Fibroblast of villous mesenchyme (primary cell): ENCODE measurements at regions not wholly inside any gene's neighbourhood (a gene's known extent, or its start where the extent isn't known, plus 50 kb on each side); places are given as distances from the start of the nearest gene placed in this dataset.

Experiments
- DNase-seq: peaks from one replicate; pipeline ENCODE4 v3.0.0-alpha.2; 2010; ENCODE audit warnings: low read depth
- H3K4me3 ChIP-seq: 2 replicates; pipeline ENCODE4 v1.5.1; 2011; ENCODE audit warnings: low read depth, mild to moderate bottlenecking, low read length
- TF ChIP-seq, protein P1 (sequence below): IDR thresholded peaks from 2 replicates; pipeline ENCODE4 v1.5.1; 2012; ENCODE audit warnings: low read depth, mild to moderate bottlenecking, low read length; ENCODE audit not compliant: insufficient read depth

DNA sequence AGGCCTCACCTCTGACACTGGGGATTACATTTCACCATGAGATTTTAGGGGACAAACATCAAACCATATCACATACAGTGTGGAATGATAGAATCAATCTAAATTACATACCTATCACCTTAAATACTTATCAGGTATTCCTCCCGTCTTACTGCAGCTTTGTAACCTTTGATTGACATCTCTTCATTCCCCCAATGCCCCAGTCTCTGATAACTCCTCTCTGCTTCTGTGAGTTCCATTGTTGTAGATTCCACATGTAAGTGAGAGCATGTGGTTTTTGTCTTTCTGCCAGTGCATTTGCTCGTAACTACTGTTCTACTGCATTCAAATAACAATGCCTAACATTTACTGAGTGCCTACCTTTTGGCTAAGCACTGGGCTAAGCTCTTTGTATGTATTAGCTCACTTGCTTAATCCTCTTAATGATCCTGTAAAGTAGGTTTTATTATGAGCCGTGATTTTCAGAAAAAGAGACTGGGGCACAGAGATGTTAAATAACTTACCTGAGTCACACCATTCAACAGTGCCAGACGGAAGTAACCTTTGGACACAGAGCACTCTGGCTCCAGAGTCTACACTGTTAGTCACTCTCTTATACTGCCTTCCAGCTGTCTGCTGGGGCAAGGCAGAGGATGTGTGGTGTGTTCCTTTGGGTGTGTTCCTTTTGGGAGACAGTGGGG is 63.7 kb upstream of the ESX1 start:
- H3K4me3 ChIP-seq: no peak overlapping the region
- peak; percentile 32 for DNase-seq
- TF ChIP-seq, protein P1, sequence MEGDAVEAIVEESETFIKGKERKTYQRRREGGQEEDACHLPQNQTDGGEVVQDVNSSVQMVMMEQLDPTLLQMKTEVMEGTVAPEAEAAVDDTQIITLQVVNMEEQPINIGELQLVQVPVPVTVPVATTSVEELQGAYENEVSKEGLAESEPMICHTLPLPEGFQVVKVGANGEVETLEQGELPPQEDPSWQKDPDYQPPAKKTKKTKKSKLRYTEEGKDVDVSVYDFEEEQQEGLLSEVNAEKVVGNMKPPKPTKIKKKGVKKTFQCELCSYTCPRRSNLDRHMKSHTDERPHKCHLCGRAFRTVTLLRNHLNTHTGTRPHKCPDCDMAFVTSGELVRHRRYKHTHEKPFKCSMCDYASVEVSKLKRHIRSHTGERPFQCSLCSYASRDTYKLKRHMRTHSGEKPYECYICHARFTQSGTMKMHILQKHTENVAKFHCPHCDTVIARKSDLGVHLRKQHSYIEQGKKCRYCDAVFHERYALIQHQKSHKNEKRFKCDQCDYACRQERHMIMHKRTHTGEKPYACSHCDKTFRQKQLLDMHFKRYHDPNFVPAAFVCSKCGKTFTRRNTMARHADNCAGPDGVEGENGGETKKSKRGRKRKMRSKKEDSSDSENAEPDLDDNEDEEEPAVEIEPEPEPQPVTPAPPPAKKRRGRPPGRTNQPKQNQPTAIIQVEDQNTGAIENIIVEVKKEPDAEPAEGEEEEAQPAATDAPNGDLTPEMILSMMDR: no peak

DNA sequence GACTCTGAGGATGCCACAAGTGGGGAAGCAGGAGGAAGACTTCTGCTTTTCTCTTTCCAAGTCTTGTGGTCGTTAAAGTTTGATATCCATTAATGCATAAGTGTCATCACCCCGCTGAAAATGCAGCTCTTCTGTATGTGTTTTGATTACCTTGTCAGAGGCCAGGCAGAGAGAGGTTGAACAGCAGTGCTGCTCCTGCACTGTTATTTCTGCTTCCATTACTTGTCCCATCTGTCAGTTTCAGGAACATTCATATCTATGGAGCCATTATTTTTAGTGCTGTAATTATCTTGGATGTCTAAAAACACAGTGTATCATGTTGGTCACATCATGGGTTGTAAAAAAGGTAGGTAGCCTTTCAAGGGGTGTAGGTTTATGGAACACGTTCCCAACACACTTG is 62.0 kb upstream of the ESX1 start:
- TF ChIP-seq, protein P1: no peak
- no peak for DNase-seq
- no peak overlapping the region for H3K4me3 ChIP-seq

DNA sequence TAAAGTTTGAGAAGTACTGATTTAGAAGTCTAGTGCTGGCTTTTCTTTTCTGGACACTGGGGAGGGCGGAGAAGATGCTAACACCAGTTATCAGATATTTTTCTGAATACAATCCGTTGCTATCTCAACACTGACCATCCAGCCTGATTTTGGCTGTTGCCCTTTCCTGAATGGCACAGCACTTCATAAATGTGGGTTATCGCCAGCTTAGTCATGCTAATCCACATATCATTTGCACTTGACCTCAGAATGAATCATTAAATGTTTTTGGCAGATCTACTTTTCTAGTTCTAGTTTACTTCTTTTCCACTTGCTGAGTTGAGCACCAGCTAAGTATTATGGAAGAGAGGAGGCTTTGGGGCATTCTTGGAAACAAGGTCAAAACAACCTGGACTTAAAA is 60.8 kb upstream of the ESX1 start:
- H3K4me3 ChIP-seq: no peak overlapping the region
- TF ChIP-seq, protein P1: no peak
- DNase-seq: peak; percentile 68

DNA sequence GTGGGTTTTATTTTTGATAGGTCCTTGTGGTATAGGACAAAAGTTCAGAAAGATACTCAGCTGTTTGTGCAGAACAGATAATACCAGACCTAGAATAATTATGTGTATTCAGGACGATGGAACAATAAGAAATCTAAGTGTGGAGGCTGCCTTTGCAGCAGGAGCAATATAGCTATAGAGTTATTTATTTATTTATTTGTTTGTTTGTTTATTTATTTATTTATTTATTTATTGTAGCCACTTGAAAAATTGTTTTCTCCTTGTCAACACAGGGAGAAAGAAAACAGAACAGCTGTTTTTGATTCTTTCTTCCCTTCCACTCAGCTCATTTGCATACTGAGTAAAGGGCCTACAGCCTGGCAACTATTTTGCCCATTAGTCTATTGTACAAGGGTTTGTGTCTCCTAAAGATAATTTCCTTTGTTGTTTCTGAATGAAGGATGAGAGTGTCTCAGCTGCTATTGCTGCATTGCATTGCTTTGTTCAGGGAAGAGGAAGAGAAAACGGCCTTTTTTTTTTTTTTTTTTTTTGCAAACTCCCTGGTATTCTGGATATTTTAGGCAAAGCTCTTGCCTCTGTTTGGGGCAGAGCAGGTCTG is 56.0 kb upstream of the ESX1 start:
- no peak for DNase-seq
- no peak overlapping the region for H3K4me3 ChIP-seq
- TF ChIP-seq, protein P1: no peak

DNA sequence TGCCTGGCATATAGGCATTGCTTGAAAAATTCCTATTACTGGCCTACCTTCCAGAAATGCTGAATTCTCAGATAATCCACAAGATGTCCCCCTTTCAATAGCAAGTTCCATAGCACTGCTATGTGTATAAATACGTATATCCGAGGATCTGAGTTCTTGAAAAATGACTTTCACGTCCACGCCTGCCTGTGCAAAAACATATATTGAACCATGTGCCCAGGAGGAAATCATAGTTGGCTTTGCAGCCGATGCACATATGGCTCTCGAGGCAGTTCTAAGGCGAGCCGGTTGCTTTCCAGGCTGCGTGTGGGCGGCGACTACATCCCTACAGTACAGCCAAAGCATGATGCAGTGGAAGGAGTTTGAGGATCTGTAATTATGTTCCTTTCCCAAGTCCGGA is 55.4 kb upstream of the ESX1 start:
- peak; percentile 41 for DNase-seq
- peak overlapping the region; percentile 26 for H3K4me3 ChIP-seq
- TF ChIP-seq, protein P1: peak; percentile 39

DNA sequence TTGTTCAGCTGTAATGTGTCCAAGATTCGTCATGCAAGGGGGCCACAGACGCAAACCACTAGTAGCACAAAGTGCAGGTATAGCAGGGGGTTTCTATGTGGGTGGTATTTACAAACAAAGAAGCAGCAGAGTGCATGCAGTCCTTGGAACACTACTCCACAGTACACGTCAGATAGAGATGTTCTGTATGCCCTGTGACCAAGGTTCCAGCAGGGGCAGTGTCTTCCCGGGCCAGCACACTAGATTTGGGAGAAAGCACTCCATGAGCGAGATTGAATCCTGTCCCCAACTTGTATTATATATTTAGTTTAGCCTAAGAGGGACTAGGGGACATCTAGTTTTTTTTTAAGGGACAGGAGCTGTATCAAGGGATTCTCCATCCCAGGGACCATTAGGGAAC is 54.4 kb upstream of the ESX1 start:
- no peak overlapping the region for H3K4me3 ChIP-seq
- TF ChIP-seq, protein P1: peak; percentile 15
- no peak for DNase-seq
